ENCODE measurements at regions not wholly inside any gene's neighbourhood (a gene's known extent, or its start where the extent isn't known, plus 50 kb on each side); places are given as distances from the start of the nearest gene placed in this dataset.
A peak's percentile ranks its signal among the peaks of the same experiment; 100 is the strongest.

DNA sequence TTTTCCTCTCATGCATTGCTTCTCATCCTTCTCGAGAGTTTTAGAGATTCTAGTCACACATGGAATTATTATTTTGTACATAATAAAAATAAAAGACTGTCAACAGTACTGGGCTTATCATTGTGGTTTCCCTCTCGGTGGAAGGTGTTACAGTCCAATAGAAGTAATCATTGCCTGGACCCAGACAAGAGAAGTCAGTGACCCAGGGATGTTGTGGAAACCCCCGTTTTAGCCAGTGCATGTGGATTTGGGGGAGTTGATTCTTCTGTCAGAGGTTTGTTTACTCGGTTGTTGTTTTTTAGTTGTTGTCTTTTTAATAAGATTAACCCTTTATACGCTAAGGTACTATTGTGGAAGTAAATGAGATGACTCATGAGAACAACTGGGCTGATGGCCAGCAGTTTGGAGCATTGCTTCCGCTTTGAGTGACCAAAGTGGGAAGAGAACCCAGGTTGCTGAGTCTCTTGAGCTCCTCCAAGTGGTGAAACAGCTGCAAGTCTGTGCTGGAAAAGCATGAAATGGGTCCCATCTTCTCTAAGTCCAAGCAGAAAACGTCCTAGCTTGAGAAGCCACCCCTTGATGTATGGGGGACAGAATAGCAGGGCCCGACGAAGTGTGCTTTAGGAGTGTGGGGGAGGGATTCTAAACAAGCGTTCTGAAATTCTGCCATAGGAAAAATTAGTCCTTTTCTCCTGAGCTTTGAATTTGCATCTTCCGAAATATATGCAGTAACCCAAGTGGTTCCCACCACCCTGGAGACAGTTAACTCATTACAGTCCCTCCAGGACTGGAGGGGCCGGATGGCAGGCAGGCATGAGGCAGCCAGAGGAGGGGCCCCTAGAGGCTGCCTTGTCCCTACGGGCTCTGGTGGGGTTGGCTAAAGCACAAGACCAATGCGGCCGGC, 61.8 kb upstream of the GPR45 start:
- Mint-ChIP-seq H3K27ac (no peak overlapping the region), H3K9me3 (no peaks in the 10 kb centered on the region), H3K27me3 (ENCODE audit: low read depth in 2 of 2) (peaks cover under 1 to 2% of the 10 kb centered on the region in 2 donors), H3K4me1 (peaks cover 17 to 21% of the 10 kb centered on the region in 2 donors), H3K4me3 (no peak overlapping the region), H3K36me3 (no peaks in the 10 kb centered on the region)
- TF ChIP-seq, protein P1, sequence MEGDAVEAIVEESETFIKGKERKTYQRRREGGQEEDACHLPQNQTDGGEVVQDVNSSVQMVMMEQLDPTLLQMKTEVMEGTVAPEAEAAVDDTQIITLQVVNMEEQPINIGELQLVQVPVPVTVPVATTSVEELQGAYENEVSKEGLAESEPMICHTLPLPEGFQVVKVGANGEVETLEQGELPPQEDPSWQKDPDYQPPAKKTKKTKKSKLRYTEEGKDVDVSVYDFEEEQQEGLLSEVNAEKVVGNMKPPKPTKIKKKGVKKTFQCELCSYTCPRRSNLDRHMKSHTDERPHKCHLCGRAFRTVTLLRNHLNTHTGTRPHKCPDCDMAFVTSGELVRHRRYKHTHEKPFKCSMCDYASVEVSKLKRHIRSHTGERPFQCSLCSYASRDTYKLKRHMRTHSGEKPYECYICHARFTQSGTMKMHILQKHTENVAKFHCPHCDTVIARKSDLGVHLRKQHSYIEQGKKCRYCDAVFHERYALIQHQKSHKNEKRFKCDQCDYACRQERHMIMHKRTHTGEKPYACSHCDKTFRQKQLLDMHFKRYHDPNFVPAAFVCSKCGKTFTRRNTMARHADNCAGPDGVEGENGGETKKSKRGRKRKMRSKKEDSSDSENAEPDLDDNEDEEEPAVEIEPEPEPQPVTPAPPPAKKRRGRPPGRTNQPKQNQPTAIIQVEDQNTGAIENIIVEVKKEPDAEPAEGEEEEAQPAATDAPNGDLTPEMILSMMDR (IDR thresholded peaks at IDR 0.05), result no peak
- Histone ChIP-seq H3K4me3 (ENCODE audit: low read length) (no peak overlapping the region), H3K9me3 (ENCODE audit: control insufficient read depth, insufficient read depth, low read length) (no peaks in the 10 kb centered on the region), H3K36me3 (ENCODE audit: control insufficient read depth, insufficient read depth, low read length) (no peaks in the 10 kb centered on the region), H3K27ac (ENCODE audit: low read length) (no peak overlapping the region), H3K27me3 (ENCODE audit: control insufficient read depth, insufficient read depth, low read length) (no peaks in the 10 kb centered on the region), H3K4me1 (ENCODE audit: control insufficient read depth, insufficient read depth, low read length) (peaks cover 21% of the 10 kb centered on the region)
- ATAC-seq (no peak), DNase-seq (peak in 1 of 2 donors; percentile 5)
- intact Hi-C loops (cut with micrococcal nuclease), result no loop called here
- WGBS (ENCODE audit: insufficient coverage), result 64% methylated on average over 14 of the region's 15 CpGs

DNA sequence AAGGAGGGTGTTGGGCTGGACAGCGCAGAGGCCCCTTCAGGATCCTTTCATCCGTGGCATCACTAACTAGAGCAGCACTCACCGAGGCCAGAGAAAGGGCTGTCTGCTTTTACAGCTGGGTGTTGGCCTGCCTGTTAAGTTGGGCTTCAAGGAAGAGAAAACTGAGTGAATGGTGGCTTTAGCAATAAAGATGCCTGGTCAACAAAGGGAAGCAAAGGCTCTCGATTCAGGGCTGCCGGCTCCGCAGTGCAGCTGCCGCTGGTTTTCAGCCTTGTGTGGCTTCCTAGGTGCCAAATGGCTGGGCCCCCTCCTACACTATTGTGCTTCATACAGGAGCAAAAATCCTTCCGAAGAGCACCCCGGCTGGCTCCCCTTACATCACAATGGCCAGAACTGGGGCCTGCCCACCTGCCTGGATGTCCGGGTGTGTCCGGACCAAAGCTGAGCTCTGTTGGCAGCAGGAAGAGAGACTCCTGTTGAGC, 61.0 kb upstream of the GPR45 start:
- H3K9me3 Mint-ChIP-seq, result no peaks in the 10 kb centered on the region
- intact Hi-C loops (cut with micrococcal nuclease), result no loop called here
- no peaks in the 10 kb centered on the region for H3K36me3 Mint-ChIP-seq
- peaks cover 2 to 5% of the 10 kb centered on the region in 2 donors for H3K27me3 Mint-ChIP-seq (ENCODE audit: low read depth in 2 of 2)
- Histone ChIP-seq H3K4me3 (ENCODE audit: low read length) (no peak overlapping the region), H3K4me1 (ENCODE audit: control insufficient read depth, insufficient read depth, low read length) (peaks cover 12% of the 10 kb centered on the region), H3K27me3 (ENCODE audit: control insufficient read depth, insufficient read depth, low read length) (no peaks in the 10 kb centered on the region), H3K36me3 (ENCODE audit: control insufficient read depth, insufficient read depth, low read length) (no peaks in the 10 kb centered on the region), H3K9me3 (ENCODE audit: control insufficient read depth, insufficient read depth, low read length) (no peaks in the 10 kb centered on the region), H3K27ac (ENCODE audit: low read length) (no peak overlapping the region)
- TF ChIP-seq, protein P1 (IDR thresholded peaks at IDR 0.05), result no peak
- no peak overlapping the region for H3K27ac Mint-ChIP-seq
- ATAC-seq (no peak), DNase-seq (no peak)
- peaks cover 9 to 13% of the 10 kb centered on the region in 2 donors for H3K4me1 Mint-ChIP-seq
- H3K4me3 Mint-ChIP-seq, result no peak overlapping the region
- WGBS (ENCODE audit: insufficient coverage), result 85% methylated on average over 11 of the region's 11 CpGs

DNA sequence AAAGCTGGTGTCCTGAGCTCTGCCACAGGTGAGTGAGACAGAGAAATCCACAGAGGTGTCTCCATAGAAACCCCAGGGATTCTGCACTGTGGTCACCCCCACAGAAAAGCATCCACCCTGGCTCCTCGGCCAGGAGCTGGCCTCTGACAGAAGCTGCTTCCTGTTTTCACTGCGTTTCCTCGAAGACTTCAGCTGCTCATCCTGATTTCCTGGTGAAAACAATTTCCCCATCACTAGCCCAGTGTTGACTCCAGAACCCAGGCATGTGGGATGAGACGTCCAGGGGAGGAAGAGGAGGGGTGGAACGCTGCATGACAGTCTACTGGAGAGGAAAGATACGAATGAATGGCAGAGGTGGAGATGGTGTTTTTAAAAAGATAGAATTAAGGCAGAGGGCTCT, 60.3 kb upstream of the GPR45 start:
- Mint-ChIP-seq H3K36me3 (no peaks in the 10 kb centered on the region), H3K27ac (no peak overlapping the region), H3K9me3 (no peaks in the 10 kb centered on the region), H3K4me3 (no peak overlapping the region), H3K4me1 (peaks cover 3 to 8% of the 10 kb centered on the region in 2 donors), H3K27me3 (ENCODE audit: low read depth in 2 of 2) (peaks cover 2 to 5% of the 10 kb centered on the region in 2 donors)
- ATAC-seq (no peak), DNase-seq (no peak)
- Histone ChIP-seq H3K27ac (ENCODE audit: low read length) (no peak overlapping the region), H3K27me3 (ENCODE audit: control insufficient read depth, insufficient read depth, low read length) (no peaks in the 10 kb centered on the region), H3K4me1 (ENCODE audit: control insufficient read depth, insufficient read depth, low read length) (peaks cover 5% of the 10 kb centered on the region), H3K36me3 (ENCODE audit: control insufficient read depth, insufficient read depth, low read length) (no peaks in the 10 kb centered on the region), H3K4me3 (ENCODE audit: low read length) (no peak overlapping the region), H3K9me3 (ENCODE audit: control insufficient read depth, insufficient read depth, low read length) (no peaks in the 10 kb centered on the region)
- TF ChIP-seq, protein P1 (IDR thresholded peaks at IDR 0.05), result no peak
- WGBS (ENCODE audit: insufficient coverage), result 43% methylated on average over 6 of the region's 6 CpGs
- intact Hi-C loops (cut with micrococcal nuclease), result no loop called here

Data from natural killer cell (primary cell).